Liver (tissue), 8 donors: ENCODE measurements at regions not wholly inside any gene's neighbourhood (a gene's known extent, or its start where the extent isn't known, plus 50 kb on each side); places are given as distances from the start of the nearest gene placed in this dataset.

ENCODE experiments used
- DNase-seq: peaks from one replicate; pipeline ENCODE4 v3.0.0-alpha.2; 2017; ENCODE audit warnings: low spot score
- H3K27ac ChIP-seq, 2 donors: one replicate each; pipeline ENCODE4 v1.7.0; 2013; ENCODE audit warnings: inconsistent platforms in 2 of 2, low read length in 2 of 2, control low read depth in 1 of 2, low read depth in 1 of 2, mild to moderate bottlenecking in 1 of 2
- H3K27me3 ChIP-seq, 4 donors: one replicate each; pipeline versions ENCODE4 v1.6.1 to v1.7.0; 2013; ENCODE audit warnings: low read length in 3 of 4, inconsistent platforms in 1 of 4, mild to moderate bottlenecking in 1 of 4, moderate library complexity in 1 of 4; ENCODE audit not compliant: control insufficient read depth in 4 of 4, insufficient read depth in 4 of 4
- H3K36me3 ChIP-seq, 4 donors: one replicate each; pipeline versions ENCODE4 v1.6.1 to v1.7.0; 2013; ENCODE audit warnings: low read length in 3 of 4, mild to moderate bottlenecking in 3 of 4, low read depth in 1 of 4, moderate library complexity in 1 of 4; ENCODE audit not compliant: control insufficient read depth in 4 of 4, insufficient read depth in 3 of 4
- H3K4me1 ChIP-seq, 4 donors: one replicate each; pipeline versions ENCODE4 v1.6.1 to v1.7.0; 2013; ENCODE audit warnings: low read length in 3 of 4, mild to moderate bottlenecking in 3 of 4, moderate library complexity in 1 of 4; ENCODE audit not compliant: control insufficient read depth in 4 of 4, insufficient read depth in 4 of 4
- H3K4me3 ChIP-seq, 3 donors: one replicate each; pipeline versions ENCODE4 v1.6.1 to v1.7.0; 2013; ENCODE audit warnings: low read length in 3 of 3, control low read depth in 1 of 3, low read depth in 1 of 3, mild to moderate bottlenecking in 1 of 3
- H3K9ac ChIP-seq, 2 donors: one replicate each; pipeline ENCODE4 v1.7.0; 2013; ENCODE audit warnings: low read length in 2 of 2, mild to moderate bottlenecking in 2 of 2, moderate library complexity in 2 of 2, control low read depth in 1 of 2, low read depth in 1 of 2
- H3K9me3 ChIP-seq, 4 donors: one replicate each; pipeline versions ENCODE4 v1.6.1 to v1.7.0; 2013; ENCODE audit warnings: low read length in 3 of 4; ENCODE audit not compliant: control insufficient read depth in 4 of 4
- EGR1 ChIP-seq, 2 donors: IDR thresholded peaks; 2 replicates each; pipeline ENCODE4 v1.6.1; 2016 to 2018; ENCODE audit warnings: antibody characterized with exemption in 2 of 2, low read depth in 2 of 2
- FOXA1 ChIP-seq: IDR thresholded peaks from 2 replicates; pipeline ENCODE4 v1.6.1; 2016; ENCODE audit warnings: antibody characterized with exemption
- FOXA2 ChIP-seq: IDR thresholded peaks from 2 replicates; pipeline ENCODE4 v1.6.1; 2016; ENCODE audit warnings: antibody characterized with exemption
- GABPA ChIP-seq, 2 donors: IDR thresholded peaks in 1 of 2; conservative IDR thresholded peaks in 1 of 2; 2 replicates each; pipeline ENCODE4 v1.6.1; 2016; ENCODE audit warnings: antibody characterized with exemption in 2 of 2, mild to moderate bottlenecking in 1 of 2, moderate library complexity in 1 of 2
- HNF4A ChIP-seq, 2 donors: conservative IDR thresholded peaks; 2 replicates each; pipeline ENCODE4 v1.6.1; 2016; ENCODE audit warnings: antibody characterized with exemption in 2 of 2, mild to moderate bottlenecking in 2 of 2
- HNF4G ChIP-seq: IDR thresholded peaks from 2 replicates; pipeline ENCODE4 v1.6.1; 2016; ENCODE audit warnings: antibody characterized with exemption
- JUND ChIP-seq, 2 donors: IDR thresholded peaks; 2 replicates each; pipeline ENCODE4 v1.6.1; 2016; ENCODE audit warnings: antibody characterized with exemption in 2 of 2
- NR2F2 ChIP-seq: IDR thresholded peaks from 2 replicates; pipeline ENCODE4 v1.6.1; 2016; ENCODE audit warnings: antibody characterized with exemption
- RAD21 ChIP-seq, 2 donors: IDR thresholded peaks; 2 replicates each; pipeline ENCODE4 v1.6.1; 2016; ENCODE audit warnings: antibody characterized with exemption in 2 of 2, mild to moderate bottlenecking in 2 of 2
- RXRA ChIP-seq, 2 donors: IDR thresholded peaks; 2 replicates each; pipeline ENCODE4 v1.6.1; 2017 to 2018; ENCODE audit warnings: antibody characterized with exemption in 2 of 2, mild to moderate bottlenecking in 1 of 2
- SP1 ChIP-seq: IDR thresholded peaks from 2 replicates; pipeline ENCODE4 v1.6.1; 2018; ENCODE audit warnings: antibody characterized with exemption, mild to moderate bottlenecking
- TAF1 ChIP-seq: conservative IDR thresholded peaks from 2 replicates; pipeline ENCODE4 v1.6.1; 2016; ENCODE audit warnings: antibody characterized with exemption, mild to moderate bottlenecking
- YY1 ChIP-seq: IDR thresholded peaks from 2 replicates; pipeline ENCODE4 v1.6.1; 2016; ENCODE audit warnings: antibody characterized with exemption, mild to moderate bottlenecking
- WGBS: extraction: QIAGEN DNeasy Blood & Tissue Kit; methylation state at CpG from one replicate; pipeline ENCODE4 v1.1.7; 2013; 5-methylcytosine and 5-hydroxymethylcytosine counted together
- TF ChIP-seq, protein P1 (sequence below): fragments of 150-350 bp; IDR thresholded peaks from 2 replicates; pipeline ENCODE4 v1.5.1; 2017; ENCODE audit warnings: improper control_type of control experiment, low read depth, low read length; ENCODE audit not compliant: missing input control
- TF ChIP-seq, protein P2 (sequence below): IDR thresholded peaks from 2 replicates; pipeline ENCODE4 v1.6.1; 2016; ENCODE audit warnings: antibody characterized with exemption
- TF ChIP-seq, protein P3 (sequence below): IDR thresholded peaks from 2 replicates; pipeline ENCODE4 v1.6.1; 2016; ENCODE audit warnings: antibody characterized with exemption, mild to moderate bottlenecking
- TF ChIP-seq, protein P4 (sequence below): IDR thresholded peaks from 2 replicates; pipeline ENCODE4 v1.6.1; 2016; ENCODE audit warnings: antibody characterized with exemption
- TF ChIP-seq, protein P5 (sequence below): IDR thresholded peaks from 2 replicates; pipeline ENCODE4 v1.6.1; 2016; ENCODE audit warnings: antibody characterized with exemption
- donor health status: healthy.
- donor health status: healthy.
- donor health status: healthy.
- donor health status: healthy.
- donor health status: healthy.

DNA sequence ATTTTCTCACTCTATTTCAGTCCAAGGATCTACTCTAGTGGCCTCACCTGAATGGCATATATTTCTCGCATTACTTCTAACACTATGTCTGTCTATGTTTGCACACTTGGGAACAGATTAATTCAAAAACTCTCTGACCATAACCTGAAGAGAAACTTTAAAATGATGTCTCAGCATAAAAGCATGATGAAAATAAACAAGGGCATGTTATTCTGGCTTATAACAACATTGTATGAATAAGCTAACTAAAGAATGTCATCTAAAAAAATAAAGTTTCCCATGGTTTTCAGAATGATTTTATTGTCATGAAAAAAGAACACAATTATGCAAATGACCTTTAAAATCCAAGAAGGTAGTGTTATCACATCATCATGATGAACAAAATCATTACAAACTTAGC, 85.5 kb upstream of the ROBO2 start (continued):
- TF ChIP-seq, protein P1, sequence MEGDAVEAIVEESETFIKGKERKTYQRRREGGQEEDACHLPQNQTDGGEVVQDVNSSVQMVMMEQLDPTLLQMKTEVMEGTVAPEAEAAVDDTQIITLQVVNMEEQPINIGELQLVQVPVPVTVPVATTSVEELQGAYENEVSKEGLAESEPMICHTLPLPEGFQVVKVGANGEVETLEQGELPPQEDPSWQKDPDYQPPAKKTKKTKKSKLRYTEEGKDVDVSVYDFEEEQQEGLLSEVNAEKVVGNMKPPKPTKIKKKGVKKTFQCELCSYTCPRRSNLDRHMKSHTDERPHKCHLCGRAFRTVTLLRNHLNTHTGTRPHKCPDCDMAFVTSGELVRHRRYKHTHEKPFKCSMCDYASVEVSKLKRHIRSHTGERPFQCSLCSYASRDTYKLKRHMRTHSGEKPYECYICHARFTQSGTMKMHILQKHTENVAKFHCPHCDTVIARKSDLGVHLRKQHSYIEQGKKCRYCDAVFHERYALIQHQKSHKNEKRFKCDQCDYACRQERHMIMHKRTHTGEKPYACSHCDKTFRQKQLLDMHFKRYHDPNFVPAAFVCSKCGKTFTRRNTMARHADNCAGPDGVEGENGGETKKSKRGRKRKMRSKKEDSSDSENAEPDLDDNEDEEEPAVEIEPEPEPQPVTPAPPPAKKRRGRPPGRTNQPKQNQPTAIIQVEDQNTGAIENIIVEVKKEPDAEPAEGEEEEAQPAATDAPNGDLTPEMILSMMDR: no peak
- TF ChIP-seq FOXA1: no peak

DNA sequence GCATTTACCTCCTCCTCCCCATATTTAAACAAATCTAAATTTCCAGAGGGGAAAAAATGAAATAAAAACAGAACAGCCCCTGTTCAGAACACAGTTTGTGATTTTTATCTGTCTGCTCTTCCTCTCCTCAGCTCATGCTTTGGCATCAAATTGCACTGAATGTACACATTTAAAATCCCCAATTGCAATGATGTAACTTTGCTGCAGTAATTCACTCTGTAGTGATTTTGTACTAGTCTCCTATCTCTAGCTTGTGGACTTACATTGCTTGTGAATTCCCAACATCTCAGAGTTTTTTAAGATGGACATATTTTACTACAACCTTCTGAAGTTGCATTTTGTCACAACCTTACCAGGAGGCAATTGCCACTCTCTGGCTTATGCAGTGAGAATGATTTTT, 81.6 kb upstream of the ROBO2 start:
- Histone ChIP-seq H3K27me3 (no peaks in the 10 kb centered on the region), H3K36me3 (no peaks in the 10 kb centered on the region), H3K4me3 (no peak overlapping the region), H3K27ac (no peak overlapping the region), H3K9ac (no peak overlapping the region), H3K9me3 (no peaks in the 10 kb centered on the region), H3K4me1 (no peaks in the 10 kb centered on the region)
- no peak for DNase-seq
- no peak for TF ChIP-seq FOXA1
- no peak for TF ChIP-seq EGR1 (IDR thresholded peaks at IDR 0.05; ENCODE audit: low read depth in 2 of 2)
- TF ChIP-seq RXRA (IDR thresholded peaks at IDR 0.05): no peak
- TF ChIP-seq HNF4A (conservative IDR thresholded peaks at IDR 0.05): no peak
- TF ChIP-seq, protein P2, sequence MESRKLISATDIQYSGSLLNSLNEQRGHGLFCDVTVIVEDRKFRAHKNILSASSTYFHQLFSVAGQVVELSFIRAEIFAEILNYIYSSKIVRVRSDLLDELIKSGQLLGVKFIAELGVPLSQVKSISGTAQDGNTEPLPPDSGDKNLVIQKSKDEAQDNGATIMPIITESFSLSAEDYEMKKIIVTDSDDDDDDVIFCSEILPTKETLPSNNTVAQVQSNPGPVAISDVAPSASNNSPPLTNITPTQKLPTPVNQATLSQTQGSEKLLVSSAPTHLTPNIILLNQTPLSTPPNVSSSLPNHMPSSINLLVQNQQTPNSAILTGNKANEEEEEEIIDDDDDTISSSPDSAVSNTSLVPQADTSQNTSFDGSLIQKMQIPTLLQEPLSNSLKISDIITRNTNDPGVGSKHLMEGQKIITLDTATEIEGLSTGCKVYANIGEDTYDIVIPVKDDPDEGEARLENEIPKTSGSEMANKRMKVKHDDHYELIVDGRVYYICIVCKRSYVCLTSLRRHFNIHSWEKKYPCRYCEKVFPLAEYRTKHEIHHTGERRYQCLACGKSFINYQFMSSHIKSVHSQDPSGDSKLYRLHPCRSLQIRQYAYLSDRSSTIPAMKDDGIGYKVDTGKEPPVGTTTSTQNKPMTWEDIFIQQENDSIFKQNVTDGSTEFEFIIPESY: no peak
- TF ChIP-seq, protein P3, sequence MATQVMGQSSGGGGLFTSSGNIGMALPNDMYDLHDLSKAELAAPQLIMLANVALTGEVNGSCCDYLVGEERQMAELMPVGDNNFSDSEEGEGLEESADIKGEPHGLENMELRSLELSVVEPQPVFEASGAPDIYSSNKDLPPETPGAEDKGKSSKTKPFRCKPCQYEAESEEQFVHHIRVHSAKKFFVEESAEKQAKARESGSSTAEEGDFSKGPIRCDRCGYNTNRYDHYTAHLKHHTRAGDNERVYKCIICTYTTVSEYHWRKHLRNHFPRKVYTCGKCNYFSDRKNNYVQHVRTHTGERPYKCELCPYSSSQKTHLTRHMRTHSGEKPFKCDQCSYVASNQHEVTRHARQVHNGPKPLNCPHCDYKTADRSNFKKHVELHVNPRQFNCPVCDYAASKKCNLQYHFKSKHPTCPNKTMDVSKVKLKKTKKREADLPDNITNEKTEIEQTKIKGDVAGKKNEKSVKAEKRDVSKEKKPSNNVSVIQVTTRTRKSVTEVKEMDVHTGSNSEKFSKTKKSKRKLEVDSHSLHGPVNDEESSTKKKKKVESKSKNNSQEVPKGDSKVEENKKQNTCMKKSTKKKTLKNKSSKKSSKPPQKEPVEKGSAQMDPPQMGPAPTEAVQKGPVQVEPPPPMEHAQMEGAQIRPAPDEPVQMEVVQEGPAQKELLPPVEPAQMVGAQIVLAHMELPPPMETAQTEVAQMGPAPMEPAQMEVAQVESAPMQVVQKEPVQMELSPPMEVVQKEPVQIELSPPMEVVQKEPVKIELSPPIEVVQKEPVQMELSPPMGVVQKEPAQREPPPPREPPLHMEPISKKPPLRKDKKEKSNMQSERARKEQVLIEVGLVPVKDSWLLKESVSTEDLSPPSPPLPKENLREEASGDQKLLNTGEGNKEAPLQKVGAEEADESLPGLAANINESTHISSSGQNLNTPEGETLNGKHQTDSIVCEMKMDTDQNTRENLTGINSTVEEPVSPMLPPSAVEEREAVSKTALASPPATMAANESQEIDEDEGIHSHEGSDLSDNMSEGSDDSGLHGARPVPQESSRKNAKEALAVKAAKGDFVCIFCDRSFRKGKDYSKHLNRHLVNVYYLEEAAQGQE: no peak
- TF ChIP-seq NR2F2: no peak
- TF ChIP-seq FOXA2: no peak
- TF ChIP-seq, protein P1: no peak

DNA sequence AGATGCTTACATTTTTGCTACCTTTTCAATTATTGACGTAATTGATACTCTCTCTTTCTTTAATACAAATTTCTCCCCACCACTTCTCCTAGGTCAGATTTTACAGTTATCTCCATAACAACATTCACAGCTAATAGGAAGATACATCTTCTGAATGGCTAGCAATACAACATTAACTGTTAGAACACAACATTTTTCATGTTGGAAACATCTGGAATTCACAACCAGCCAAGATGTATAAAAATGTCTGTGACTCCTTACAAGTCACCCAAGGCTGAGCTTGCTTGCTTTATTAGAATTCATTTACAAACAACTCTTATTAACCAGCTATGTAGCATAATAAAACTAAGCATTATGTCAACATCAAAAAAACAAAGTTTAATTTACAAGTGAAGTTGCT, 81.0 kb upstream of the ROBO2 start:
- TF ChIP-seq JUND (IDR thresholded peaks at IDR 0.05) (no peak), NR2F2 (no peak), RAD21 (IDR thresholded peaks at IDR 0.05) (no peak), RXRA (IDR thresholded peaks at IDR 0.05) (no peak), HNF4A (conservative IDR thresholded peaks at IDR 0.05) (no peak), FOXA1 (no peak), TAF1 (no peak), GABPA (IDR thresholded peaks at IDR 0.05 in 1 of 2, conservative IDR thresholded peaks at IDR 0.05 in 1 of 2) (no peak), SP1 (no peak), HNF4G (no peak), YY1 (no peak), EGR1 (IDR thresholded peaks at IDR 0.05; ENCODE audit: low read depth in 2 of 2) (no peak)
- TF ChIP-seq, protein P4, sequence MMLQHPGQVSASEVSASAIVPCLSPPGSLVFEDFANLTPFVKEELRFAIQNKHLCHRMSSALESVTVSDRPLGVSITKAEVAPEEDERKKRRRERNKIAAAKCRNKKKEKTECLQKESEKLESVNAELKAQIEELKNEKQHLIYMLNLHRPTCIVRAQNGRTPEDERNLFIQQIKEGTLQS: no peak
- TF ChIP-seq, protein P5, sequence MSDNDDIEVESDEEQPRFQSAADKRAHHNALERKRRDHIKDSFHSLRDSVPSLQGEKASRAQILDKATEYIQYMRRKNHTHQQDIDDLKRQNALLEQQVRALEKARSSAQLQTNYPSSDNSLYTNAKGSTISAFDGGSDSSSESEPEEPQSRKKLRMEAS: no peak
- TF ChIP-seq, protein P1: no peak
- Histone ChIP-seq H3K9me3 (no peaks in the 10 kb centered on the region), H3K4me3 (no peak overlapping the region), H3K27ac (no peak overlapping the region), H3K4me1 (no peaks in the 10 kb centered on the region), H3K9ac (no peak overlapping the region), H3K27me3 (no peaks in the 10 kb centered on the region), H3K36me3 (no peaks in the 10 kb centered on the region)
- no peak for DNase-seq
- 89% methylated on average over 1 of the region's 1 CpG for WGBS
